Endothelial cell of umbilical vein (primary cell): ENCODE measurements at regions not wholly inside any gene's neighbourhood (a gene's known extent, or its start where the extent isn't known, plus 50 kb on each side); places are given as distances from the start of the nearest gene placed in this dataset.

Source experiments
- BruUV-seq: library from RNA; stranded (reverse); fragments of 400-500 nt; replicated peaks from 2 replicates; lab custom pipeline; 2021; lab: Mats Ljungman, UMichigan
- CTCF ChIA-PET: fragments of 300-600, 350-600 bp; sonication (Branson Sonifier 250); formaldehyde crosslinking; loops from one replicate; lab custom pipeline; 2021; ENCODE audit warnings: antibody characterized with exemption, inconsistent platforms; lab: Charles Lee
- POLR2A ChIA-PET: fragments of 300-600, 350-600 bp; sonication (Branson Sonifier 250); formaldehyde crosslinking; loops from one replicate; lab custom pipeline; 2021; ENCODE audit warnings: antibody characterized with exemption, inconsistent platforms; lab: Charles Lee
- DNase-seq: peaks from one replicate; pipeline ENCODE4 v3.0.0-alpha.2; 2011; ENCODE audit warnings: low read depth, low spot score
- FAIRE-seq: peaks from 2 replicates; lab custom pipeline; 2011; peaks lifted over from hg19 to GRCh38; lab: Jason Lieb, UNC
- H2AFZ ChIP-seq: 2 replicates; pipeline ENCODE4 v1.6.0; 2012; ENCODE audit warnings: low read depth, low read length, control low read depth, inconsistent platforms
- H3K27ac ChIP-seq: 2 replicates; pipeline ENCODE4 v1.5.1; 2011; ENCODE audit warnings: low read depth, mild to moderate bottlenecking, control low read depth, low read length, moderate library complexity; ENCODE audit not compliant: insufficient read depth
- H3K27me3 ChIP-seq, 2 experiments: 2 replicates each; pipeline versions ENCODE4 v1.6.0 to v1.6.1; 2011; ENCODE audit warnings: low read length in 2 of 2, mixed read lengths in 1 of 2; ENCODE audit not compliant: control insufficient read depth in 2 of 2, insufficient read depth in 2 of 2
- H3K36me3 ChIP-seq, 2 experiments: 2 replicates in 1 of 2; 3 replicates in 1 of 2; pipeline ENCODE4 v1.5.1; 2011; ENCODE audit warnings: low read length in 2 of 2, mild to moderate bottlenecking in 1 of 2, moderate library complexity in 1 of 2; ENCODE audit not compliant: control insufficient read depth in 2 of 2, insufficient read depth in 2 of 2; ENCODE audit errors: extremely low read depth in 1 of 2
- H3K4me1 ChIP-seq: 3 replicates; pipeline ENCODE4 v1.5.1; 2011; ENCODE audit warnings: mild to moderate bottlenecking, low read length; ENCODE audit not compliant: control insufficient read depth, insufficient read depth; ENCODE audit errors: extremely low read depth
- H3K4me2 ChIP-seq: 2 replicates; pipeline ENCODE4 v1.6.1; 2011; ENCODE audit warnings: low read length, control low read depth, mixed read lengths; ENCODE audit not compliant: insufficient read depth
- H3K4me3 ChIP-seq, 3 experiments: fragments of 200-600 bp in 1 of 3; sonication (generic), shearing (Covaris generic) in 1 of 3; replicated peaks in 1 of 3; 2 replicates each; pipeline ENCODE4 v1.5.1; 2011 to 2016; ENCODE audit warnings: control low read depth in 3 of 3, low read length in 3 of 3, mild to moderate bottlenecking in 2 of 3, inconsistent platforms in 1 of 3, low read depth in 1 of 3, moderate library complexity in 1 of 3; ENCODE audit not compliant: insufficient read depth in 1 of 3
- H3K79me2 ChIP-seq: 2 replicates; pipeline ENCODE4 v1.6.0; 2012; ENCODE audit warnings: low read length, inconsistent platforms; ENCODE audit not compliant: control insufficient read depth, insufficient read depth
- H3K9ac ChIP-seq: replicated peaks from 2 replicates; pipeline ENCODE3; 2011; ENCODE audit warnings: low read length, control low read depth; ENCODE audit not compliant: insufficient read depth; ENCODE audit errors: extremely low read depth
- H3K9me1 ChIP-seq: replicated peaks from 3 replicates; pipeline ENCODE4 v1.6.0; 2011; ENCODE audit warnings: mild to moderate bottlenecking, low read length; ENCODE audit not compliant: control insufficient read depth, insufficient read depth; ENCODE audit errors: extremely low read depth
- H3K9me3 ChIP-seq: replicated peaks from 2 replicates; pipeline ENCODE4 v1.5.1; 2012; ENCODE audit warnings: low read length, inconsistent platforms; ENCODE audit not compliant: control insufficient read depth, insufficient read depth
- H4K20me1 ChIP-seq: replicated peaks from 2 replicates; pipeline ENCODE3; 2011; ENCODE audit warnings: mild to moderate bottlenecking, low read length; ENCODE audit not compliant: control insufficient read depth, insufficient read depth; ENCODE audit errors: extremely low read depth
- CTCF ChIP-seq, 2 donors: IDR thresholded peaks; 1 replicate in 1 of 2; 2 replicates in 1 of 2; pipeline ENCODE4 v1.5.1; 2011; ENCODE audit warnings: low read length in 2 of 2, mild to moderate bottlenecking in 2 of 2, moderate library complexity in 2 of 2, control low read depth in 1 of 2, inconsistent platforms in 1 of 2, low read depth in 1 of 2; ENCODE audit not compliant: insufficient read depth in 1 of 2; ENCODE audit errors: extremely low read depth in 1 of 2
- EZH2 ChIP-seq: IDR thresholded peaks from 2 replicates; pipeline ENCODE4 v1.6.1; 2012; ENCODE audit warnings: borderline replicate concordance, low read depth, mild to moderate bottlenecking, moderate library complexity, low read length, inconsistent platforms; ENCODE audit not compliant: severe bottlenecking
- FOS ChIP-seq: IDR thresholded peaks from 2 replicates; pipeline ENCODE4 v1.6.1; 2011; ENCODE audit warnings: mild to moderate bottlenecking, low read length, moderate library complexity, borderline replicate concordance; ENCODE audit not compliant: insufficient read depth
- GATA2 ChIP-seq: IDR thresholded peaks from 2 replicates; pipeline ENCODE4 v1.7.0; 2011; ENCODE audit warnings: low read depth, mild to moderate bottlenecking, moderate library complexity, mixed read lengths, low read length; ENCODE audit not compliant: insufficient read length, insufficient read depth
- JUN ChIP-seq: IDR thresholded peaks from 2 replicates; pipeline ENCODE4 v1.6.1; 2011; ENCODE audit warnings: borderline replicate concordance, low read depth; ENCODE audit not compliant: insufficient read length, insufficient read depth
- MAX ChIP-seq: IDR thresholded peaks from 2 replicates; pipeline ENCODE4 v1.6.1; 2011; ENCODE audit not compliant: insufficient read depth, insufficient read length
- MYC ChIP-seq: IDR thresholded peaks from one replicate; pipeline ENCODE4 v1.6.1; 2011; ENCODE audit warnings: mild to moderate bottlenecking, low read depth, low read length
- POLR2A ChIP-seq: IDR thresholded peaks from 2 replicates; pipeline ENCODE4 v1.6.1; 2012; ENCODE audit warnings: low read depth, mild to moderate bottlenecking, control low read depth, low read length
- POLR2AphosphoS5 ChIP-seq: IDR thresholded peaks from 2 replicates; pipeline ENCODE4 v1.6.1; 2012; ENCODE audit warnings: low read depth, mild to moderate bottlenecking, control low read depth, low read length, moderate library complexity; ENCODE audit not compliant: insufficient read depth
- dilution Hi-C: fragments of 300-500 bp; cut with MboI; formaldehyde crosslinking; loops from one replicate; pipeline ENCODE4 v1.15.0; 2019; ENCODE audit warnings: low sequenced_read_pairs; ENCODE audit not compliant: extremely low pct_ligation_motif_present
- intact Hi-C: fragments of 100-400 bp; cut with micrococcal nuclease; formaldehyde crosslinking; loops from one replicate; pipeline ENCODE4 v1.10.0; 2022

GRCh38 chr12:58657190-58657589, 263.1 kb downstream of the LRIG3 start:
- H3K9me1 ChIP-seq: no peaks in the 10 kb centered on the region
- no peaks in the 10 kb centered on the region for H3K79me2 ChIP-seq
- no peak overlapping the region for H3K4me3 ChIP-seq
- no peak for FAIRE-seq
- DNase-seq: no peak
- no peaks in the 10 kb centered on the region for H3K36me3 ChIP-seq
- no peaks in the 10 kb centered on the region for H3K9me3 ChIP-seq
- H3K27me3 ChIP-seq: no peaks in the 10 kb centered on the region
- BruUV-seq: no TSS peak
- no peak overlapping the region for H2AFZ ChIP-seq
- H4K20me1 ChIP-seq: no peaks in the 10 kb centered on the region
- no peak overlapping the region for H3K4me2 ChIP-seq
- POLR2A ChIA-PET: no interaction called here
- intact Hi-C loops (no loop called here), dilution Hi-C loops (no loop called here)
- CTCF ChIA-PET: interaction anchor here (1.0 to 2.1 kb wide), 4 partner anchors 8 to 24 kb away, joined by 3 to 7 read pairs (median 4); no protein-coding TSS in a partner anchor
- H3K4me1 ChIP-seq: no peaks in the 10 kb centered on the region
- H3K9ac ChIP-seq: no peak overlapping the region
- no peak overlapping the region for H3K27ac ChIP-seq
- no peak for TF ChIP-seq POLR2AphosphoS5
- no peak for TF ChIP-seq MAX
- TF ChIP-seq CTCF (IDR thresholded peaks at IDR 0.05; ENCODE audit: extremely low read depth in 1 of 2, insufficient read depth in 1 of 2, low read depth in 1 of 2, low read length in 2 of 2): no peak

- H3K4me3 ChIP-seq: no peak overlapping the region
- no peak overlapping the region for H3K27ac ChIP-seq
- no peaks in the 10 kb centered on the region for H3K4me1 ChIP-seq
- no peak overlapping the region for H3K4me2 ChIP-seq
- POLR2A ChIA-PET: no interaction called here
- dilution Hi-C loops: no loop called here
- H3K79me2 ChIP-seq: no peaks in the 10 kb centered on the region
- BruUV-seq: no TSS peak
- H3K9me3 ChIP-seq: no peaks in the 10 kb centered on the region
- no peak overlapping the region for H3K9ac ChIP-seq
- no peaks in the 10 kb centered on the region for H4K20me1 ChIP-seq
- TF ChIP-seq FOS: no peak
- no peak for TF ChIP-seq CTCF (IDR thresholded peaks at IDR 0.05; ENCODE audit: extremely low read depth in 1 of 2, insufficient read depth in 1 of 2, low read depth in 1 of 2, low read length in 2 of 2)
- no peak for TF ChIP-seq POLR2AphosphoS5
- no peak for TF ChIP-seq MYC
- TF ChIP-seq POLR2A: no peak
- TF ChIP-seq GATA2: no peak
- no peak for TF ChIP-seq JUN
- TF ChIP-seq MAX: no peak
- no peak for TF ChIP-seq EZH2
- CTCF ChIA-PET: interaction anchor here (1.1 kb wide), 1 partner anchor 125 kb away, joined by 3 read pairs; no protein-coding TSS in a partner anchor
- intact Hi-C loops: no loop called here
- no peak for DNase-seq
- no peaks in the 10 kb centered on the region for H3K36me3 ChIP-seq
- no peaks in the 10 kb centered on the region for H3K9me1 ChIP-seq
- FAIRE-seq: no peak
- H2AFZ ChIP-seq: no peak overlapping the region
- H3K27me3 ChIP-seq: no peaks in the 10 kb centered on the region
Observed at GRCh38 chr12:58665375-58665774, 254.9 kb downstream of the LRIG3 start.
